HG03159 (cell line): ENCODE measurements at regions not wholly inside any gene's neighbourhood (a gene's known extent, or its start where the extent isn't known, plus 50 kb on each side); places are given as distances from the start of the nearest gene placed in this dataset.
"Not testable (repeated sequence)": the region's sequence is repeated elsewhere in the genome, so short reads cannot be mapped to it uniquely, and the experiment has no call there.

ENCODE experiments used
- ATAC-seq: cut with Tn5 transposase; IDR thresholded peaks from one replicate; pipeline ENCODE4 v1.9.1; 2021; ENCODE audit warnings: mild to moderate bottlenecking, moderate library complexity; ENCODE audit not compliant: unreplicated experiment

GRCh38 chr22:46026899-46027210 is 49.9 kb upstream of the WNT7B start:
- no peak for ATAC-seq

DNA sequence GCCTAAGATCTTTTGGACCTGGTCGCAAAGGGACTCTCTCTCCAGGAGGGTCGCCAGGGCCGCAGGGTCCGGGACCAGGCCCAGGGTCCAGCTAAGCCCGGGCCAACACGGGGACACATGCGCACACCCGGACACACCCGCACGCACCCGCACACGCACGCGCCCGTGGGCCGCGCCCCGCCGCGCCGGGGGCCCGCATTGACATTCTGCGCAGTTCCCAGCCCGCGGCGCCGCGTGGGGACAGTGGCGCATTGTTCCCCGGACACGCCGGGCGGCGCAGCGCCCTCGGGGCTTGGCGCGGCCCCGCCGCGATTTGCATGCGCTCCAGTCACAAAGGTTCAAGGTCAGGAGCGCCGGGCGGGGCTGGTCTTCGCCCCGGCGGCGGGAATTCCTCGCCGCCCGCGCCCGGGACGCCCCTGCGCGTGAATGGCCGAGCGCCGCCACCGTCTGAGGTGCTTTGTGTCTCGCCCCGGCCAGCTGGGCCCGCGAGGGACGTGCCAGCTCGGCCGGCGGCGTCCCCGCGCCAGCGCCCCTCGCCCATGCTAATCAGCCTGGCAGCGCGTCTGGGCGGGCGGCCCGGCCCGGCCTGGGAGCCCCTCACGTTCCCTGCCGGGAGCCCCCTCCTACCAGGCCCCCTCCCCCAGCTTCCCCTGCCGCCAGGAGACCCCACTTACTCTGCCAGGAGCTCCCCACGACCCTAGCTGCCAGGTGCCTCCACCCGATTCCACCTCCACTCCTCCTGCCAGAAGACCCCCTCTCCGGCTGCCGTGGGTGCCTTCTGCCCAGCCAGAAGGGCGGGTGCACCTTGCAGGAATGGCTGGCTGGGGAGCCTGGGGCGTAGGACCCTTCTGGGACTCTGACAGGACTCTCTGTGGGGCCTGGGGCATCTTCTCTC is 50.5 kb upstream of the WNT7B start:
- ATAC-seq: no peak

GRCh38 chr22:46028106-46028991 is 51.4 kb upstream of the WNT7B start:
- ATAC-seq: no peak

GRCh38 chr22:46029036-46029435 is 52.1 kb upstream of the WNT7B start:
- ATAC-seq: no peak

DNA sequence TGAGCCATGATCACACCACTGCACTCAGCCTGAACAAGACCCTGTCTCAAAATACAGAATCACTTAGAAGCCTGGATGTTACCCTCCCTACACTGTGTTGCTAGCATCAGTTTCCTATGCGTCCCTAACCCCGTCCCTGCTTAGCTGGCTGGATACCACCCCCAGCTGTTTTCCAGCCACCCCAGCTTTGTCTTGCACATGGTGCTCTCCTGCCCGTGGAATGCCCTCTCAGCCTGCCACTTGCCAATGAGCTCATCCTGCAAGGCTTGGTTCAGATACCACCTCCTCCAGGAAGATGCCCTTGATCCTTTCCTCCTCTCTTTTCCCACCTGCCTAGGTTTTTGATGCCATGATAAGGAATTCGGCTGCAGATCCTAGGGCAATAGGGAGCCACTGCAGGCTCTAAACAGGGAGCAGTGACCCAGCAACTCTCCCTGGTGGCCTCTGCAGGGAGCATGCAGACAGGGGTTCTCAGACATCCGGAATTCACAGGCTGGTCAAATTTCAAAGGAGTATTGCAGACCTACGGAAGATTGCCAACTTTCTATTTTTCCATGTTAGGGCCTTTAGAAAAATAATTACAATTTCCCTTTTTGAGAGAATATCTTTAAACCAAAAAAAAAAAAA is 52.7 kb upstream of the WNT7B start:
- ATAC-seq: no peak

GRCh38 chr22:46030231-46030880 is 53.4 kb upstream of the WNT7B start:
- no peak for ATAC-seq

DNA sequence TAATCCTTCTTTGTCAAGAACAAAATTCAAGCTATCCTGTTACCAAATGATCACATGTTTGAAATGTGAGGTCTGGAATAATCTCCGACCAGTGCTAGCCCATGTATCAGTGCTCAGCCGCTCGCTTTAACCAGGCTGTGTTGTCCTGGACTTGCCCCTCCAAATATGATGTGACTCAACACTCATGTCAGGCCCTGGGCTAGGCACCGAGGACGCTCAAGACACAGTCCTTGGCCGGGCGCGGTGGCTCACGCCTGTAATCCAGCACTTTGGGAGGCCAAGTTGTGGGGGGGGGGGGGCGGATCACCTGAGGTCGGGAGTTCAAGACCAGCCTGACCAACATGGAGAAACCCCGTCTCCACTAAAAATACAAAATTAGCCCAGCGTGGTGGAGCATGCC is 54.1 kb upstream of the WNT7B start:
- ATAC-seq: no peak

DNA sequence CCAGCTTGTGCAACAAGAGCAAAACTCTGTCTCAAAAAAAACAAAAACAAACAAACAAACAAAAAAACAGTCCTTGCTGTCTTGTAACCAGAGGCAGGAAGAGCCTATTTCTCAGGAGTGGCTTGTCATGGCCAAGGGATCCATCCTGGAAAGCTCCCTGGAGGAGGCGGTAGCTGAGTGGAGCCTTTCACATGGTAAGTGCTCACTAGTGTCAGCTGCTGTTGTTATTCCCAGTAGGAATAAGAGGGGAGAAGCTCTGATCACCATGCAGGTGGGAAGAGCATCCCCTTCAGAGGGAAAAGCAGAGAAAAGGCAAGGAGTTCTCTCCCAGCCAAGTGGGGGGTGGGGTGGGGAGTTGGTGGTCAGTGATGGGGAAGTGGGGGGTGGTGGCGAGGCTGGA is 54.6 kb upstream of the WNT7B start:
- ATAC-seq: no peak

DNA sequence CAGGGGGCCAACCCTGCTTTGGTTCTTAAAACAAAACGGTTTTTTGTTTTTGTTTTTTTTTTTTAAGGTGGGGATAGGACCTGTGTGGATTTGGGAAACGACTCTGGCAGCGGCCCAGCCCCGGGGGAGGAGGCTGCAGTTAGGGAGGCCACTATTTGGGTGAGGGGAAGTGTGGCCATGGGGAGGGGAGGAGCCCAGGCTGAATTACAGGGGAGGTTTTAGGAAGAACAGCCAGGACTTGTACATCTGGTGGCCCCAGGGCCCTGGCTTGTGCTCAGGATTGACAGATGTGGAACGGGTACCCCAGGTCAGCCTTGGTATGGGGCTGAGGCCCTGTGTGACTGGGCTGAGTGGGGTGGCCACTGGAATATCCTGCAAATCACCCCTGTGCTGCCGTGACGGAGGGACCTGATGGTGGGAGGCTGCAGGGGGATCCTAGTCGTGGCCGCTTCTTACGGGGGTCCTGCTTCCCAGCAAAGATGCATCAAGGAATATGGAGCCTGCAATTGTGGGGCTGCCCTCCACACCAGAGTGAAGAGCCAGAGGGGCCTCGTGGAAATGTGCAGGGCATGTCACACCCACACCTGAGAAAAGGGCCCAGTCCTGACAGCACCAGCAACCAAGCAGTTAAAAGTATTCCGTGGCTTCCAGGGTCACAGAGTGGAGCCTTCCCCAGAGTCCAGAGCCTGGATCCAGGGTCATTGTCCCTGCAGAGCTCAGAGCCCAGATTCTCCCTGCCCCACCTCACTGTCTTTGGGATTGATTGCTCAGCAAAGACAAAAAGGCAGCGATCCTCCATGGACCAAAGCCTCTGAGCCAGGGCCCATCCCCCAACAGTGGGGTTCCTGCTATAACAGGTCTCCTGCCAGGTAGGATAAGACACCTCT is 55.2 kb upstream of the WNT7B start:
- no peak for ATAC-seq

- no peak for ATAC-seq
These were observed 56.6 kb upstream of the WNT7B start for GRCh38 chr22:46033256-46034200.

GRCh38 chr22:46034480-46034879 is 57.5 kb upstream of the WNT7B start:
- not testable (repeated sequence) for ATAC-seq

DNA sequence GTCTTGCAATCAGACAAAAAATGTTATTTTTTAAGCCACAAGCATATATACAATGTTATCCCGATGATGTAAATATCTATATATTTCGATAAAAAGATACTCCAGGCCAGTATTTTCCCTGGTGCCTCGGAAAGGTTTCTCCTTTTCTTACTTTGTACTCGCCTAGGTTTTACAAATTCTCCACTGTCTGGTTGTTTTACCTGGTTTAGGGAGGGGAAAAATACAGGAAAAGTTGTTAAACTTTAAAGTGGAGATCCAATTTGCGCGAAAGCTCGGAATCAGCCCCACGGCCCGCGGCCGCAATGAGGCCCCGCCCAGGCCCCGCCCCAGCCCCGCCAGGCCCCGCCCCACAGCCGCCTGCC is 58.4 kb upstream of the WNT7B start:
- ATAC-seq: no peak

- peak; percentile 88 for ATAC-seq
These were observed 59.0 kb upstream of the WNT7B start for GRCh38 chr22:46035742-46036557.

DNA sequence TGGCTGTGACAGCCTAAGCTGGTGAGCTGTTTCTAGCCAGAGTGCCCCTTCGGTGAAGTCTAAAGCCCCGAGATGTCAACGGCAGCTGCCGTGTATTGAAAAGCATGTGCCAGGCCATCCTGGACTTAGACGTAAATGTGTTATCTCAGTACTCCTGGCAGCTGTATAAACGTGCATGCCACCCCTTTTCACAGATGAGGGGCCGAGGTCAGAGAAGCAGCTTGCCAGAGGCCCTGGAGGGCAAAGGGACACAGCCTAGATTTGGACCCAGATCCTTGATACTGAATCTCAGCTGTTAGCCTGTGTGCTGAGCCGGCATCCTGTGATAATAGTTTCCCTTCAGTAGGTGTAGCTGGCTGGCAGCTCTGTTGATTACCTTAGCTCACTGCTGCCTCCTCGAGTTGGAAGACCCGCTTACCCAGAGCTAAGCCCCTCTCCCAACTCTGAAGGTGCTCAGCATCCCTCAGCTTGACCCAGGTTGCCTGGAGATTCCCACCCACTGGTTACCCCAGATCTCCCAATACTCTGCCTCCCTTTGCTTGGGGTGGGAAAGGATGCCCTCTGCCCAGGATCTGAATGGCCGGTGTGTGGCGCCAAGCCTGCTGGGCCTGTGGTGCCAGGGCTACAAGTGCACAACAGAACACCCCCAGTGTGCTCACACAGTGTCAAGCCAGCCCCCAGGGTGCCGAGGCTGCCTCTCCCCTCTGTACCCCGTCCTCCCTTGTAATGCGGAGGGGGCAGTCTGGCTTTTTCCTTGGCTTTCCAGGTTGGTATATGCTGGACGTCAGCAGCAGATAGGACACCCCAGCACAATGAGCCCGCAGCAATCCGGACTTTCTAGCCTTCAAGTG is 59.8 kb upstream of the WNT7B start:
- no peak for ATAC-seq

- no peak for ATAC-seq
These were observed 61.2 kb upstream of the WNT7B start for GRCh38 chr22:46038174-46038487.

- no peak for ATAC-seq
These were observed 61.8 kb upstream of the WNT7B start for GRCh38 chr22:46038516-46039430.
